H9 (cell line): ENCODE measurements at regions not wholly inside any gene's neighbourhood (a gene's known extent, or its start where the extent isn't known, plus 50 kb on each side); places are given as distances from the start of the nearest gene placed in this dataset.

Experiments used
- DNase-seq: peaks from one replicate; pipeline ENCODE4 v3.0.0-alpha.2; 2017
- H2AFZ ChIP-seq: one replicate; pipeline ENCODE4 v1.6.1; 2013; ENCODE audit warnings: mild to moderate bottlenecking, low read length, control low read depth, moderate library complexity
- H2AK5ac ChIP-seq: 2 replicates; pipeline ENCODE4 v1.6.1; 2013; ENCODE audit warnings: low read length, control low read depth, mixed read lengths; ENCODE audit not compliant: insufficient read length
- H2BK120ac ChIP-seq: one replicate; pipeline ENCODE4 v1.6.1; 2013; ENCODE audit warnings: low read depth, mild to moderate bottlenecking, low read length, control low read depth, inconsistent platforms; ENCODE audit not compliant: poor library complexity, severe bottlenecking
- H2BK12ac ChIP-seq: 2 replicates; pipeline ENCODE4 v1.6.1; 2013; ENCODE audit warnings: low read length, control low read depth, mixed read lengths, low read depth; ENCODE audit not compliant: insufficient read length
- H2BK15ac ChIP-seq: 2 replicates; pipeline ENCODE4 v1.6.1; 2013; ENCODE audit warnings: low read depth, low read length, control low read depth
- H2BK20ac ChIP-seq: one replicate; pipeline ENCODE4 v1.6.1; 2013; ENCODE audit warnings: low read depth, mild to moderate bottlenecking, low read length, control low read depth, inconsistent platforms; ENCODE audit not compliant: poor library complexity, severe bottlenecking
- H2BK5ac ChIP-seq: 2 replicates; pipeline ENCODE4 v1.6.1; 2013; ENCODE audit warnings: low read length, control low read depth, mixed read lengths; ENCODE audit not compliant: insufficient read length
- H3K14ac ChIP-seq: 2 replicates; pipeline ENCODE4 v1.6.1; 2013; ENCODE audit warnings: low read length, control low read depth; ENCODE audit not compliant: insufficient read depth
- H3K18ac ChIP-seq: 2 replicates; pipeline ENCODE4 v1.6.1; 2013; ENCODE audit warnings: low read depth, mild to moderate bottlenecking, mixed read lengths, low read length, control low read depth; ENCODE audit not compliant: insufficient read length
- H3K23ac ChIP-seq: 2 replicates; pipeline ENCODE4 v1.6.1; 2013; ENCODE audit warnings: low read length, control low read depth, mixed read lengths, low read depth; ENCODE audit not compliant: insufficient read length
- H3K23me2 ChIP-seq: 2 replicates; pipeline ENCODE4 v1.6.1; 2013; ENCODE audit warnings: low read depth, mild to moderate bottlenecking, mixed read lengths, low read length, control low read depth; ENCODE audit not compliant: insufficient read length, poor library complexity, severe bottlenecking
- H3K27ac ChIP-seq: 2 replicates; pipeline ENCODE4 v1.5.1; 2013; ENCODE audit warnings: low read length, control low read depth, mixed read lengths, low read depth; ENCODE audit not compliant: insufficient read length
- H3K27me3 ChIP-seq: 2 replicates; pipeline ENCODE4 v1.6.1; 2013; ENCODE audit warnings: low read length, control low read depth, inconsistent platforms; ENCODE audit not compliant: insufficient read depth
- H3K4ac ChIP-seq: 2 replicates; pipeline ENCODE4 v1.6.1; 2013; ENCODE audit warnings: low read depth, mild to moderate bottlenecking, control low read depth, inconsistent platforms, low read length, moderate library complexity
- H3K4me1 ChIP-seq: 2 replicates; pipeline ENCODE4 v1.6.1; 2013; ENCODE audit warnings: low read length, control low read depth, inconsistent platforms; ENCODE audit not compliant: insufficient read depth
- H3K4me2 ChIP-seq: 2 replicates; pipeline ENCODE4 v1.6.1; 2013; ENCODE audit warnings: low read length, control low read depth, mixed read lengths; ENCODE audit not compliant: insufficient read length, insufficient read depth
- H3K56ac ChIP-seq: 2 replicates; pipeline ENCODE4 v1.6.1; 2013; ENCODE audit warnings: low read depth, mild to moderate bottlenecking, mixed read lengths, low read length, control low read depth; ENCODE audit not compliant: insufficient read length
- H3K79me1 ChIP-seq: 2 replicates; pipeline ENCODE4 v1.6.1; 2013; ENCODE audit warnings: low read depth, mild to moderate bottlenecking, moderate library complexity, low read length, control low read depth, inconsistent platforms; ENCODE audit not compliant: insufficient read depth, poor library complexity, severe bottlenecking
- H3K79me2 ChIP-seq: 2 replicates; pipeline ENCODE4 v1.6.1; 2013; ENCODE audit warnings: low read length, control low read depth, inconsistent platforms; ENCODE audit not compliant: insufficient read depth
- H3K9ac ChIP-seq: 2 replicates; pipeline ENCODE4 v1.6.1; 2013; ENCODE audit warnings: low read length, control low read depth, mixed read lengths; ENCODE audit not compliant: insufficient read length; ENCODE audit errors: extremely low read depth
- H3K9me3 ChIP-seq: one replicate; pipeline ENCODE4 v1.6.1; 2013; ENCODE audit warnings: low read depth, low read length, inconsistent platforms; ENCODE audit not compliant: control insufficient read depth
- H3T11ph ChIP-seq: one replicate; pipeline ENCODE4 v1.6.1; 2013; ENCODE audit warnings: mild to moderate bottlenecking, low read length, control low read depth, inconsistent platforms
- H4K20me1 ChIP-seq: one replicate; pipeline ENCODE4 v1.6.1; 2013; ENCODE audit not compliant: control insufficient read depth, insufficient read length, insufficient read depth
- H4K5ac ChIP-seq: 2 replicates; pipeline ENCODE4 v1.6.1; 2013; ENCODE audit warnings: low read depth, mild to moderate bottlenecking, mixed read lengths, low read length, control low read depth; ENCODE audit not compliant: insufficient read length
- H4K8ac ChIP-seq: replicated peaks from 2 replicates; pipeline ENCODE4 v1.6.1; 2013; ENCODE audit warnings: low read length, control low read depth, mixed read lengths, low read depth; ENCODE audit not compliant: insufficient read length
- H4K91ac ChIP-seq: 2 replicates; pipeline ENCODE4 v1.6.1; 2013; ENCODE audit warnings: low read depth, mild to moderate bottlenecking, moderate library complexity, mixed read lengths, low read length, control low read depth; ENCODE audit not compliant: insufficient read length
- H3K27ac Mint-ChIP-seq, 3 experiments: 2 replicates in 2 of 3; 3 replicates in 1 of 3; pipeline ENCODE4 v1.8.0; 2020 to 2021; ENCODE audit warnings: mixed read lengths in 3 of 3, mild to moderate bottlenecking in 1 of 3, moderate library complexity in 1 of 3
- H3K27me3 Mint-ChIP-seq: 2 replicates; pipeline ENCODE4 v1.8.0; 2021; ENCODE audit warnings: low read depth, mild to moderate bottlenecking, moderate library complexity, mixed read lengths
- H3K36me3 Mint-ChIP-seq, 3 experiments: 2 replicates in 2 of 3; 3 replicates in 1 of 3; pipeline ENCODE4 v1.8.0; 2020 to 2021; ENCODE audit warnings: low read depth in 3 of 3, mixed read lengths in 3 of 3; ENCODE audit not compliant: insufficient read depth in 1 of 3
- H3K4me1 Mint-ChIP-seq, 2 experiments: 2 replicates each; pipeline ENCODE4 v1.8.0; 2020; ENCODE audit warnings: mixed read lengths in 2 of 2
- H3K4me3 Mint-ChIP-seq, 2 experiments: 2 replicates in 1 of 2; 3 replicates in 1 of 2; pipeline ENCODE4 v1.8.0; 2020 to 2021; ENCODE audit warnings: mild to moderate bottlenecking in 2 of 2, mixed read lengths in 2 of 2, moderate library complexity in 1 of 2
- H3K9me3 Mint-ChIP-seq, 2 experiments: 2 replicates in 1 of 2; 3 replicates in 1 of 2; pipeline ENCODE4 v1.8.0; 2020; ENCODE audit warnings: mild to moderate bottlenecking in 2 of 2, mixed read lengths in 2 of 2, moderate library complexity in 1 of 2
- WGBS: extraction: QIAGEN DNeasy Blood & Tissue Kit; methylation state at CpG from one replicate; pipeline ENCODE4 v1.1.7; 2013; ENCODE audit warnings: missing lambda C conversion rate, low lambda C conversion rate, mixed read lengths; ENCODE audit not compliant: insufficient read length; ENCODE audit errors: extremely low coverage; 5-methylcytosine and 5-hydroxymethylcytosine counted together
- TF ChIP-seq, protein P1 (sequence below): fragments of 200-600 bp; sonication (generic); conservative IDR thresholded peaks from 3 replicates; pipeline ENCODE4 v1.8.0; 2021; ENCODE audit warnings: antibody characterized with exemption, mild to moderate bottlenecking

GRCh38 chr5:82679660-82680059 is 397.5 kb downstream of the TMEM167A start:
- Histone ChIP-seq H2BK12ac (no peak overlapping the region), H4K5ac (no peak overlapping the region), H2AFZ (no peak overlapping the region), H3K9me3 (no peaks in the 10 kb centered on the region), H3K23me2 (no peaks in the 10 kb centered on the region), H3K23ac (no peak overlapping the region), H4K8ac (no peak overlapping the region), H2BK15ac (no peak overlapping the region), H3K9ac (no peak overlapping the region), H3K79me2 (no peaks in the 10 kb centered on the region), H3K56ac (no peak overlapping the region), H2AK5ac (no peak overlapping the region), H3K4ac (no peak overlapping the region), H3K27ac (no peak overlapping the region), H4K91ac (no peak overlapping the region), H3K18ac (no peak overlapping the region), H3K4me2 (no peak overlapping the region), H4K20me1 (no peaks in the 10 kb centered on the region), H3T11ph (no peak overlapping the region), H2BK20ac (no peak overlapping the region), H3K27me3 (no peaks in the 10 kb centered on the region), H3K4me1 (no peaks in the 10 kb centered on the region), H2BK5ac (no peak overlapping the region), H3K14ac (no peak overlapping the region), H3K79me1 (no peaks in the 10 kb centered on the region), H2BK120ac (no peak overlapping the region)
- DNase-seq: no peak
- no peak overlapping the region for H3K27ac Mint-ChIP-seq
- no CpG with 5 or more reads among the region's 4 CpGs for WGBS
- H3K36me3 Mint-ChIP-seq: 0 out of 7 replicates have a peak, but pooled peaks cover 0 to 4% (median 0%) of the 10 kb centered on the region in 3 experiments
- H3K4me3 Mint-ChIP-seq: no peak overlapping the region
- H3K27me3 Mint-ChIP-seq: no peaks in the 10 kb centered on the region; the same call in 1 of the 2 replicates
- TF ChIP-seq, protein P1, sequence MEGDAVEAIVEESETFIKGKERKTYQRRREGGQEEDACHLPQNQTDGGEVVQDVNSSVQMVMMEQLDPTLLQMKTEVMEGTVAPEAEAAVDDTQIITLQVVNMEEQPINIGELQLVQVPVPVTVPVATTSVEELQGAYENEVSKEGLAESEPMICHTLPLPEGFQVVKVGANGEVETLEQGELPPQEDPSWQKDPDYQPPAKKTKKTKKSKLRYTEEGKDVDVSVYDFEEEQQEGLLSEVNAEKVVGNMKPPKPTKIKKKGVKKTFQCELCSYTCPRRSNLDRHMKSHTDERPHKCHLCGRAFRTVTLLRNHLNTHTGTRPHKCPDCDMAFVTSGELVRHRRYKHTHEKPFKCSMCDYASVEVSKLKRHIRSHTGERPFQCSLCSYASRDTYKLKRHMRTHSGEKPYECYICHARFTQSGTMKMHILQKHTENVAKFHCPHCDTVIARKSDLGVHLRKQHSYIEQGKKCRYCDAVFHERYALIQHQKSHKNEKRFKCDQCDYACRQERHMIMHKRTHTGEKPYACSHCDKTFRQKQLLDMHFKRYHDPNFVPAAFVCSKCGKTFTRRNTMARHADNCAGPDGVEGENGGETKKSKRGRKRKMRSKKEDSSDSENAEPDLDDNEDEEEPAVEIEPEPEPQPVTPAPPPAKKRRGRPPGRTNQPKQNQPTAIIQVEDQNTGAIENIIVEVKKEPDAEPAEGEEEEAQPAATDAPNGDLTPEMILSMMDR: no peak
- H3K4me1 Mint-ChIP-seq: no peaks in the 10 kb centered on the region
- H3K9me3 Mint-ChIP-seq: no peaks in the 10 kb centered on the region
